GM19397 (cell line): ENCODE measurements at regions not wholly inside any gene's neighbourhood (a gene's known extent, or its start where the extent isn't known, plus 50 kb on each side); places are given as distances from the start of the nearest gene placed in this dataset.

Experiments
- ATAC-seq: cut with Tn5 transposase; IDR thresholded peaks from one replicate; pipeline ENCODE4 v1.9.1; 2021; ENCODE audit warnings: mild to moderate bottlenecking, moderate library complexity; ENCODE audit not compliant: unreplicated experiment

- no peak for ATAC-seq
These were observed 219.6 kb upstream of the LRRN1 start for GRCh38 chr3:3579658-3580057.

- ATAC-seq = no peak
These were observed 220.5 kb upstream of the LRRN1 start for GRCh38 chr3:3578718-3579117.

- no peak for ATAC-seq
These were observed 221.4 kb upstream of the LRRN1 start for GRCh38 chr3:3577823-3578222.

GRCh38 chr3:3573341-3573740 lies 225.9 kb upstream of the LRRN1 start:
- no peak for ATAC-seq

- no peak for ATAC-seq
These were observed 238.5 kb upstream of the LRRN1 start for GRCh38 chr3:3560591-3561311.

GRCh38 chr3:3559786-3560185 lies 239.4 kb upstream of the LRRN1 start:
- no peak for ATAC-seq

- no peak for ATAC-seq
These were observed 243.2 kb upstream of the LRRN1 start for GRCh38 chr3:3556078-3556477.

- no peak for ATAC-seq
These were observed 246.0 kb upstream of the LRRN1 start for GRCh38 chr3:3553236-3553635.

GRCh38 chr3:3552761-3553160 lies 246.5 kb upstream of the LRRN1 start:
- ATAC-seq = no peak

- ATAC-seq = no peak
These were observed 247.2 kb upstream of the LRRN1 start for GRCh38 chr3:3551981-3552380.

GRCh38 chr3:3545360-3545759 lies 253.9 kb upstream of the LRRN1 start:
- ATAC-seq = no peak

- ATAC-seq = no peak
These were observed 260.8 kb upstream of the LRRN1 start for GRCh38 chr3:3538451-3538850.

- no peak for ATAC-seq
These were observed 266.7 kb upstream of the LRRN1 start for GRCh38 chr3:3532508-3532907.

GRCh38 chr3:3531476-3531875 lies 267.8 kb upstream of the LRRN1 start:
- no peak for ATAC-seq

- ATAC-seq = no peak
These were observed 280.0 kb upstream of the LRRN1 start for GRCh38 chr3:3519266-3519665.

GRCh38 chr3:3516996-3517395 lies 282.2 kb upstream of the LRRN1 start:
- no peak for ATAC-seq

- ATAC-seq = no peak
These were observed 282.8 kb upstream of the LRRN1 start for GRCh38 chr3:3516384-3516783.

GRCh38 chr3:3509665-3510064 lies 289.6 kb upstream of the LRRN1 start:
- no peak for ATAC-seq

- ATAC-seq = no peak
These were observed 294.5 kb upstream of the LRRN1 start for GRCh38 chr3:3504686-3505085.

- ATAC-seq = no peak
These were observed 295.8 kb upstream of the LRRN1 start for GRCh38 chr3:3503411-3503810.

- ATAC-seq = no peak
These were observed 299.2 kb upstream of the LRRN1 start for GRCh38 chr3:3499987-3500386.

GRCh38 chr3:3499012-3499562 lies 300.1 kb upstream of the LRRN1 start:
- ATAC-seq = no peak

GRCh38 chr3:3495611-3496010 lies 303.6 kb upstream of the LRRN1 start:
- ATAC-seq = no peak
